Testis (tissue), 2 donors: ENCODE measurements at regions not wholly inside any gene's neighbourhood (a gene's known extent, or its start where the extent isn't known, plus 50 kb on each side); places are given as distances from the start of the nearest gene placed in this dataset.

Experiments
- DNase-seq: peaks from one replicate; pipeline ENCODE4 v3.0.0-alpha.2; 2019
- H3K27ac ChIP-seq, 2 donors: fragments of 200-600 bp; sonication (generic); one replicate each; pipeline ENCODE4 v1.5.1; 2019
- H3K27me3 ChIP-seq: fragments of 200-600 bp; sonication (generic); one replicate; pipeline ENCODE4 v1.5.1; 2019
- H3K36me3 ChIP-seq: fragments of 200-600 bp; sonication (generic); one replicate; pipeline ENCODE4 v1.5.1; 2017; ENCODE audit warnings: low read depth; ENCODE audit errors: missing control alignments
- H3K4me1 ChIP-seq: fragments of 200-600 bp; sonication (generic); one replicate; pipeline ENCODE4 v1.5.1; 2019
- H3K4me3 ChIP-seq, 2 donors: fragments of 200-600 bp; sonication (generic); one replicate each; pipeline ENCODE4 v1.5.1; 2017 to 2019
- H3K9me3 ChIP-seq: fragments of 200-600 bp; sonication (generic); one replicate; pipeline ENCODE4 v1.5.1; 2017
- CTCF ChIP-seq, 3 experiments: fragments of 450-650 bp in 2 of 3; fragments of 200-600 bp in 1 of 3; sonication (generic) in 1 of 3; IDR thresholded peaks; one replicate each; pipeline ENCODE4 v1.5.1; 2016 to 2019; ENCODE audit warnings: antibody characterized with exemption in 3 of 3, mild to moderate bottlenecking in 2 of 3, moderate library complexity in 1 of 3
- POLR2A ChIP-seq: fragments of 450-650 bp; IDR thresholded peaks from one replicate; pipeline ENCODE4 v1.6.1; 2017; ENCODE audit warnings: antibody characterized with exemption, mild to moderate bottlenecking, moderate library complexity
- WGBS, 2 donors: methylation state at CpG; one replicate each; pipeline ENCODE4 v1.1.5; 2018; 5-methylcytosine and 5-hydroxymethylcytosine counted together
- intact Hi-C: fragments of 100-400 bp; cut with DNase I; formaldehyde crosslinking; loops from one replicate; pipeline ENCODE4 v1.15.1; 2023; ENCODE audit warnings: low total_unique reads

- 81 to 92% methylated on average over 3 of the region's 3 CpGs for WGBS, 2 donors
- Histone ChIP-seq H3K27me3 (no peaks in the 10 kb centered on the region), H3K27ac (no peak overlapping the region), H3K36me3 (no peaks in the 10 kb centered on the region), H3K4me1 (no peaks in the 10 kb centered on the region), H3K4me3 (no peak overlapping the region), H3K9me3 (no peaks in the 10 kb centered on the region)
- TF ChIP-seq POLR2A (no peak), CTCF (IDR thresholded peaks at IDR 0.05) (no peak)
- DNase-seq = no peak
- intact Hi-C loops = no loop called here
Observed at GRCh38 chr3:54020436-54020835, 101.9 kb upstream of the CACNA2D3 start.

DNA sequence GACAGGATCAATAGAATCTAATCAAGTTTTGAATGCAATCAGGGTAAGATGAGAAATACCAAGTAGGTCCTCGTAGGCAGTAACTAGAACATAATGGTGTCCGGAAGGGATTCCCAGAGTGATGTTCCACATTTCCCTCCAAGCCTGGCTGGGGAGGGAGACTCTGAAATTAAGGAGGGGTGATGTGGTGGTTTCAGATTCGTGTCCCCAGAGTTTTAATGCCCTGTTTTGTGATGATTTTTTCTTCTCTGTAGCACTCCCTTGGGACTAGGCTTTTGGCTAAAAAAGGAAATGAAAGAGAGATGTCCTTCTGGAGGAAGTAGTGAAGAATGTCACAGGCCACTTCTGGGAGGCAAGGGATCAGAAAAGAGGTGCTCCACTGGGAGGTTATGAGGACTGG lies 108.3 kb upstream of the CACNA2D3 start:
- H3K27me3 ChIP-seq = no peaks in the 10 kb centered on the region
- TF ChIP-seq POLR2A = no peak
- no peak for TF ChIP-seq CTCF (IDR thresholded peaks at IDR 0.05)
- intact Hi-C loops = no loop called here
- H3K4me1 ChIP-seq = no peaks in the 10 kb centered on the region
- no peak for DNase-seq
- H3K4me3 ChIP-seq = no peak overlapping the region
- no peaks in the 10 kb centered on the region for H3K9me3 ChIP-seq
- H3K36me3 ChIP-seq = no peaks in the 10 kb centered on the region
- 59 to 67% methylated on average over 3 of the region's 3 CpGs for WGBS, 2 donors
- no peak overlapping the region for H3K27ac ChIP-seq

- Histone ChIP-seq H3K27me3 (no peaks in the 10 kb centered on the region), H3K4me3 (no peak overlapping the region), H3K27ac (no peak overlapping the region), H3K9me3 (no peaks in the 10 kb centered on the region), H3K4me1 (no peaks in the 10 kb centered on the region), H3K36me3 (no peaks in the 10 kb centered on the region)
- no peak for TF ChIP-seq CTCF (IDR thresholded peaks at IDR 0.05)
- TF ChIP-seq POLR2A = no peak
- intact Hi-C loops = no loop called here
- 85 to 86% methylated on average over 2 of the region's 2 CpGs for WGBS, 2 donors
- DNase-seq = no peak
Observed at GRCh38 chr3:54008744-54009143, 113.6 kb upstream of the CACNA2D3 start.

DNA sequence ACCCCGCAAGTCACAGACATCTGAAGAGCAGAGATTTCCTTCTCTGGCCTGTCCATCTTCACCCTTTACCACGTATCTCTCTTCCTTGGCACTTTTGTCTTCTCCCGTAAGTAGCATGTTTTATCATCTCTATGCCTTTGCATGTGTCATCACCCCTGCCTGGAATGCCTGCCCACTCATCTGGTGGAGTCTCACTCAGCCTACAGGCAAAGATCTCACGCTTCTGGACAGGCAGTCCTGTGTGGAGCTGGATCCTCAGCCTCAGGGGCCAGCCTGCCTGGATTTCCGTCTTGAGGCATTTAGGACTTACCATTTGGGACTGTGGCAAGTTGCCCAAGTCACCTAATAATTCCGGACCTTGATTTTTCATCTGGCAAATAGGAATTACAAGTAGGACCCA lies 114.3 kb upstream of the CACNA2D3 start:
- intact Hi-C loops = no loop called here
- Histone ChIP-seq H3K4me1 (no peaks in the 10 kb centered on the region), H3K9me3 (no peaks in the 10 kb centered on the region), H3K4me3 (no peak overlapping the region), H3K27me3 (no peaks in the 10 kb centered on the region), H3K27ac (no peak overlapping the region), H3K36me3 (no peaks in the 10 kb centered on the region)
- DNase-seq = no peak
- TF ChIP-seq CTCF (IDR thresholded peaks at IDR 0.05) (no peak), POLR2A (no peak)
- 88 to 89% methylated on average over 6 of the region's 6 CpGs for WGBS, 2 donors

DNA sequence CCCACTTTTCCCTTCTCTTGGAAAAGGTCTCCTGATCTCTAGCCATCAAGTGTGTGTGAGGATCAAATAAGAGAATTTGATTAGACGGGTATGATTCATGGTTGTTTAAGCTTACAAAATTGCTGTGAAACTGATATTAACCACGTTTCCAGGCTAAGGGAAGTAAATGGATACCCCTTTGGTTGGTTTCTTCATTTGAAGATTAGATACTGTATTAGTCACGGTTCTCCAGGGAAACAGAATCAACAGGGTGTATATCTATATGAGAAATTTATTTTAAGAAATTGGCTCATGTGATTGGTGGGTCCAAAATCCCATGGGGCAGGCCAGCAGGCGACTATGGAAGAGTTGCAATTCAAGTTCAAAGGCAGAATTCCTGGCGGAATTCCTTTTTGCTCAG lies 112.7 kb upstream of the SELENOK start:
- no peak for DNase-seq
- no peaks in the 10 kb centered on the region for H3K27me3 ChIP-seq
- H3K9me3 ChIP-seq = no peaks in the 10 kb centered on the region
- no peaks in the 10 kb centered on the region for H3K4me1 ChIP-seq
- TF ChIP-seq CTCF (IDR thresholded peaks at IDR 0.05) (no peak), POLR2A (no peak)
- intact Hi-C loops = no loop called here
- WGBS, 2 donors = 85 to 96% methylated on average over 5 of the region's 5 CpGs
- no peak overlapping the region for H3K4me3 ChIP-seq
- H3K36me3 ChIP-seq = no peaks in the 10 kb centered on the region
- H3K27ac ChIP-seq = no peak overlapping the region
